Stimulated activated naive CD8-positive, alpha-beta T cell treated with anti-CD3 and anti-CD28 coated beads, Interleukin-15, Interleukin-2, amounts not matched to agents 100 U/mL and 50 U/mL, for 24 hours (primary cell): ENCODE measurements at regions not wholly inside any gene's neighbourhood (a gene's known extent, or its start where the extent isn't known, plus 50 kb on each side); places are given as distances from the start of the nearest gene placed in this dataset.
A peak's percentile ranks its signal among the peaks of the same experiment; 100 is the strongest.
"Not testable (repeated sequence)": the region's sequence is repeated elsewhere in the genome, so short reads cannot be mapped to it uniquely, and the experiment has no call there.

ENCODE experiments used
- ATAC-seq: fragments of 150-1000 bp; cut with Tn5 transposase; one replicate; pipeline ENCODE4 v1.10.0; 2021
- DNase-seq: peaks from one replicate; pipeline ENCODE4 v3.0.0; 2021

GRCh38 chr7:70846208-70846607 is 285.7 kb upstream of the GALNT17 start:
- ATAC-seq (no peak), DNase-seq (no peak)

- ATAC-seq = no peak
- DNase-seq = no peak
Observed at GRCh38 chr7:70849580-70850235, 282.2 kb upstream of the GALNT17 start.

- no peak for ATAC-seq
- DNase-seq = no peak
Observed at GRCh38 chr7:70855373-70855772, 276.6 kb upstream of the GALNT17 start.

GRCh38 chr7:70856901-70857630 is 274.9 kb upstream of the GALNT17 start:
- DNase-seq (peak; percentile 72), ATAC-seq (no peak)

GRCh38 chr7:70857793-70858545 is 274.0 kb upstream of the GALNT17 start:
- DNase-seq = no peak
- ATAC-seq = no peak

GRCh38 chr7:70867513-70867912 is 264.4 kb upstream of the GALNT17 start:
- no peak for ATAC-seq
- DNase-seq = no peak

- ATAC-seq = no peak
- DNase-seq = no peak
Observed at GRCh38 chr7:70870349-70870748, 261.6 kb upstream of the GALNT17 start.

- ATAC-seq (no peak), DNase-seq (no peak)
Observed at GRCh38 chr7:70872188-70872587, 259.8 kb upstream of the GALNT17 start.

GRCh38 chr7:70881167-70881847 is 250.6 kb upstream of the GALNT17 start:
- DNase-seq (no peak), ATAC-seq (no peak)

- DNase-seq = no peak
- ATAC-seq = no peak
Observed at GRCh38 chr7:70883750-70884439, 248.0 kb upstream of the GALNT17 start.

GRCh38 chr7:70884440-70884764 is 247.5 kb upstream of the GALNT17 start:
- ATAC-seq (no peak), DNase-seq (no peak)

GRCh38 chr7:70884809-70885208 is 247.1 kb upstream of the GALNT17 start:
- ATAC-seq (no peak), DNase-seq (no peak)

GRCh38 chr7:70886547-70886946 is 245.4 kb upstream of the GALNT17 start:
- ATAC-seq (no peak), DNase-seq (no peak)

- DNase-seq = no peak
- ATAC-seq = no peak
Observed at GRCh38 chr7:70887186-70887585, 244.8 kb upstream of the GALNT17 start.

- DNase-seq (no peak), ATAC-seq (no peak)
Observed at GRCh38 chr7:70890147-70890969, 241.6 kb upstream of the GALNT17 start.

- DNase-seq (no peak), ATAC-seq (no peak)
Observed at GRCh38 chr7:70893422-70893821, 238.5 kb upstream of the GALNT17 start.

- ATAC-seq (no peak), DNase-seq (no peak)
Observed at GRCh38 chr7:70893971-70894715, 237.8 kb upstream of the GALNT17 start.

GRCh38 chr7:70894799-70895198 is 237.1 kb upstream of the GALNT17 start:
- DNase-seq (no peak), ATAC-seq (no peak)

- ATAC-seq, DNase-seq: not testable (repeated sequence)
Observed at GRCh38 chr7:70895337-70896200, 236.4 kb upstream of the GALNT17 start.
